ENCODE measurements at regions not wholly inside any gene's neighbourhood (a gene's known extent, or its start where the extent isn't known, plus 50 kb on each side); places are given as distances from the start of the nearest gene placed in this dataset.
"Not testable (repeated sequence)": the region's sequence is repeated elsewhere in the genome, so short reads cannot be mapped to it uniquely, and the experiment has no call there.

DNA sequence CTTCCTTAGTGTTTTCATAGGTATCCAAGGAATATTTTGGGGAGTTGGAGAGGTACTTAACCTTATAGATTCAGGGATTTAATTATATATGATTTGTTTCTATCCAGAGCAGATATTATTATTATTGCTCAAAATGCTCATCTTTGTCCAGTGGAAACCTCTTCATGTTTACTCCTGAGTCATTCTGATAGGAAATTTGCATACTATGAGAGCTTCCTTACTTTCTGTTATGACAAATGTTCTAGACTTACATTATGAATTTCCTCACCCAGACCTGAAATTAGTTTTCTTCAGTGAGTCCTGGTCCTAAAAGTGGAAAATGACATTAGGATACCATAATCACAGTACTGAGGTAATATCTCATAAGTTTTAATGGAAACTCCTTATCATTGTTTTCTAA lies 57.5 kb upstream of the PLPPR5 start:
- no peak for DNase-seq (ENCODE audit: low spot score)

DNA sequence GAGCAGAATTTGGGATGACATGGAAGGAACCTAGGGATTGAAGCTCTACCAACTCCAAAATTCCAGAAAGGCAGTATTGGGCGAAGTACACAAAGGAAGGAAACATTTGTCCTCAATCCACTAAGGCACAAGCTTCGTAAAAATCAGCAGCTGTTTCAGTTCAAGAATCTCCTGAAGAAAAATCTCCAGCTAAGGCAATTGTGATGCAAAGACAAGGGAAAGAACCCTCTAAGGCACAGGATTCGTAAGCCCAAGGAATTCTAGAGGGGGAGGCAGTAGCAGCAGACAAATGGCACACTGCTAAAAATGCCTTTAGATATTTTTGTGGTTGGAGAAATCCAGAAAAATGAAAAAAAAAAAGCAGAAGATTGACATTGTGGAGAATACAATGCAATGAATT lies 64.5 kb upstream of the PLPPR5 start:
- DNase-seq (ENCODE audit: low spot score) = no peak

DNA sequence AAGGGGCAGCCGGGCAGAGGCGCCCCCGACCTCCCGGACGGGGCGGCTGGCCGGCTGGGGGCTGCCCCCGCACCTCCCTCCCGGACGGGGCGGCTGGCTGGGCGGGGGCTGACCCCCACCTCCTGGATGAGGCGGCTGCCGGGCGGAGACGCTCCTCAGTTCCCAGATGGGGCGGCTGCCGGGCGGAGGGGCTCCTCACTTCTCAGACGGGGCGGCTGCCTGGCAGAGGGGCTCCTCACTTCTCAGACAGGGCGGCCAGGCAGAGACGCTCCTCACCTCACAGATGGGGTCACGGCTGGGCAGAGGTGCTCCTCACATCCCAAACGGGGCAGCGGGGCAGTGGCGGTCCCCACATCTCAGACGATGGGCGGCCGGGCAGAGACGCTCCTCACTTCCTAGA lies 73.9 kb upstream of the PLPPR5 start:
- not testable (repeated sequence) for DNase-seq (ENCODE audit: low spot score)

DNA sequence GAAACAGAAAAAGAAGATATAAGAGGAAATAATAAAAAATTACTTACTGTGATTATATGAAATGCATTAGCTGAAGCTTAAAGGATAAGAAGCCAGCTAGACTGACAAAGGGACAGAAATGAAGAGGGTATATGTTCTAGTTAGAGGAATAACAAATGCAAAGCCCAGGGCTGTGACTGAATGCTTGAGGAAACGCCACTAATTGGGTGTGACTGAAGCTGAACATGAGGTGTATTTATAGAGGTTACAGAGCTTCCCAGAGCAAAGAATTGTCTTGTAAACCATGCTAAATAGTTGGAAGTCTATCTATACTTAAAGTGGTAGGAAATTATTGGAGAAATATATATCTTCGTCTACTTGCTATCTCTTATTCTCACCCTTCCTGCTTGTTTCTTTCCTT lies 77.7 kb upstream of the PLPPR5 start:
- DNase-seq (ENCODE audit: low spot score) = no peak

DNA sequence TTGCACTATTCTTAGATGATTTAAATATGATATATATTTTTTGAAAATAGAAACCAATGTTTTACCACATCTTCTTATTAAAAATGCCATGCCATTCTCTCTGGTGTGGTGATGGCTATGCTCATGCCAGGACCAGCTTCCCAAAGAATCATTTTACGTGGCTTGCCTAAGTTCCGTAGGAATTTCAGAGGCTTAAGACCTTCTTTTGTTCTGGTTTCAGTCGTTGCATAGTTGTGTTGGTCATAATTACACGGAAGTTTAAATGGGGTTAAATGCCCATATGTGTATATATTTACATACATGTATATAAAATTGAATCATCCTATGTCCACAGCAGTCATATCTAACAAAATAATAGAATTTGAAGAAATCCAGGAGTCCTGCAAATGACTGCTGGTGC lies 78.7 kb upstream of the PLPPR5 start:
- DNase-seq (ENCODE audit: low spot score) = no peak

DNA sequence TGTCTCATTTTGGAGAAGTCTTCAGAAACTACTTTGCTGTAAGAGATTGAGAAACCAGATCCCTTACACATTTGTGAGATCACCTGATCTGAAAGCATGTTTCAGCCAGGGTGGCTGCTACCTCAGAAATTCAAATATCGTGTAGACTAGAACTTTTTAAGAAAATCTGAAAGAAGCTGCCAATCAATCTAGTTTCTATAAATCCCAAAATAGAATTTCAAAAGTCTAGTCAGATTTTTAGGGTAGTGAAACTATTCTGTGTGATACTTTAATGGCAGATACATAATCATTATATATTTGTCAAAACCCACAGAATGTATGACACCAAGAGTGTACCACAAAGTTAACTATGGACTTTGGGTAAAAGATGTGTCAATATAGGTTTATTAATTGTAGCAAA lies 79.9 kb upstream of the PLPPR5 start:
- no peak for DNase-seq (ENCODE audit: low spot score)

DNA sequence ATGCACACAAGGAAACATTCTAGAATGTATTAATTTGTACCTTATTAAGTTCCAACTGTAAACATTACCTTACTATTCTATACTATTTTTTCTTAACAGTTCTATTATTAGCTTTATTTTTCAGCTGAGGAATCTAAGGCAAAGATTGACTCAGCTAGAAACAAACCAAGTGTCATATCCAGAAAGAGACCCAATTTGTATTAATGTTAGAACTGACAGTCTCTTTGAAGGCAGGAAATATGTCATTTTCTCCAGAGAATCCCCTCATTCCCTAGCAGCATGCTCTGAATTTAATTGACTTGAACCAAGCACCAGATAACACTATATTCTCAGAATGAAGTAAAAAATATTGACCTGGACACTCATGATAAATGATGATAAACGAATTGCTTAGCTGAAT lies 81.4 kb upstream of the PLPPR5 start:
- no peak for DNase-seq (ENCODE audit: low spot score)

DNA sequence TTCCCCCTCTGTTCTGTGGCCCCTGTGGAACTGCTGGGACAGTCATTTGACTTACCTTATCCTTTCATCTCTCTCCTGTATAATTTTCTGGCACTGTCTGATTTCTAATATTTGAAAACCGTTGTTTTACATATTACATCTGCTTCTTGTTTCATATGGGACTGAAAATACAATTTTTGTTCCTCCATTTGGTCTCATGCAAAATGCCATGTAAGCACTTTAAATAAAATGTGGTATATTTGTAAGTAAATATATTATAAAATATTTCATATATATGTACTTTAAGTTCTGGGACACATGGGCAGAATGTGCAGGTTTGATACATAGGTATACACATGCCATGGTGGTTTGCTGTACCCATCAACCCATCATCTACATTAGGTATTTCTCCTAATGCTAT lies 93.9 kb upstream of the PLPPR5 start:
- no peak for DNase-seq (ENCODE audit: low spot score)

DNA sequence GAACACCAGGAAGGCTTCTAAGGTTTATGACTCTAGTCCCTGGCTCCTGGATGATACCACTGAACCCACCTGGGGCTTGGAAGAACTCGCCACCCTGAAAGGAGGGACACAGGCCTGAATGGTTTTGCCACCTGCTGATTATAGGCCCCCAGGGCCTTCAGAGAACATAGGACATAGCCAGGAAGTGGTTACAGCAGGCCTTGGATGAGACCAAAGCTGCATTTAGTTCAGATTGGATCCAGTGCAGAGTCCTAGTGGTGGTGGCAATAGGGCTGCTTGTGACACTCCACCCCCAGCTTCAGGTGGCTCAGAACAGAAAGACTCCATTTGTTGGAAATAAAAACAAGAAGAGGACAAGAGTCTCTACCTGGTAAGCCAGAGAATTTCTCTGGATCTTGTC lies 101.6 kb upstream of the PLPPR5 start:
- no peak for DNase-seq (ENCODE audit: low spot score)

DNA sequence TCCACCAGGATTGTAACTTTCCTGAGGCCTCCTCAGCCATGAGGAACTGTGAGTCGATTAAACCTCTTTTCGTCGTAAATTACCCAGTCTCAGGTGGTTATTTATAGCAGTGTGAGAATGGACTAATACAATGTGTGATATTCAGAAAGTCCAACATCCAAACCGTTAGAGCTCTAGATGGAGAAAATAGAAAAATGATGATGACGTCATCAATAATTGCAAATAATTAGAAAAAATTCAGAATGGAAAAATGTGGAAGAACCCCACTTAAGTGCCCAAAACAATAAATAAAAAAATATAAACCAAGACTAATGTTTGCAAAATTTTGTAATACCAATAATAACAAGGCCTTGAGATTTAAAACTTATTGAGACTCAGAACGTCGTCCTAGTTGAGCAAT lies 103.0 kb upstream of the PLPPR5 start:
- no peak for DNase-seq (ENCODE audit: low spot score)

DNA sequence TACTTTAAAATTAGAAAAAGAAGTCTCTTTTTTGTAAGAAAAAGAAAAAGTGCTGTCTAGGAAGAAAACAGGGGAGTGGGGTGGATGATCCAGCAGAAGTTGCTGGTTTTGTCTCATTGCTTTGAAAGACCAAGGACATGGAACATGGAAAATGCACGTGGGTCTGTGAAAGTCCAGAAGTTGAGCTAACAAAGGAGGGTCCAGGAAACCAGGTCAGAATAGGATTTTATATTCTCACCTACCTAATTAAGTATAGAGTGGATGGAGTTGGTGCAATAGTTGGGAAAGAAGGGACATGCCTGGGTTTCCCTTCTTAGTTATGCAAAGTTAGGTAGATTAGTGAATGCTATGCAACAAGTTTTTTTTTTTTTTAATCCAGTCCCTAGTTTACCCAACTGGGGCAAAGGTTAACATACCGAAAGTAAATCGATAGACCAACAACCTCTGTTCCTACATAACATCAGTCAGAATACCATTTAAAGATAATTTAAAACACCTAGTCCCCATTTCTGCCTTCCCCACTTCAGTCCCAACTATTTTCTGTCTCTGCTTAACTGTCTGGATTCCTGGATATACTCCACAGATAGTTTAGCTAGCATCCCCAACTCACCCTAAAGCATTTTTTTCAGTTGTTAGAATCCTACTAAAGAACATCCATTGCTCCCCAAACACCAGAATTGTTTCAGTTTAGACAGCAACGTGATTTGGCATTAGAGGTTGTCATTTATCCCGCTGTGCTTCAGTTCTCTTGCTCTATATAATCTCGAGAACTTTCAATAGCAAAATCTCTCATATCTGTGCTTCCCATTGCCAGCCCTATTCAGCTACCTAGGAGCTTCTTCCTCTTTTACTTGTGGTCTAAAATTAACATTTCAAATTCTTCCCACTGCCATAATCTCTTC lies 105.7 kb upstream of the PLPPR5 start:
- no peak for DNase-seq (ENCODE audit: low spot score)

DNA sequence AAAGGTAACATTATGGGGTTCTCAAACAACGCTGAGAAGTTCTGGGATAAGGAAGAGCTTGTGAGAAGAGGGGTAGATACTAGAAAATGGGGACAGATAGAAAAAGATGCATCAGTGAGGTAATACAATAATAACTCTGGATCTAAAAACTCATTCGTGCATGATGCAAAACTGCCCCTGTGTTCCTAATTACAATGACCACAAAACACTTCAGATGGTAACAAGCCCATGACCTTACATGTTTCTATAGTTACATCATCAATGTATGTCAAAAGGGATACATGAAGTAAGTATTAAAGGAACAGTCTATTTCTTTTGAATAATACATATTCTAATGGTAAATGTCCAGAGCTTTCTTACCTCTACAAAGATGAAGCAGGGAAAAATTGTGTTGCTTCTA lies 110.6 kb upstream of the PLPPR5 start:
- DNase-seq (ENCODE audit: low spot score) = no peak

DNA sequence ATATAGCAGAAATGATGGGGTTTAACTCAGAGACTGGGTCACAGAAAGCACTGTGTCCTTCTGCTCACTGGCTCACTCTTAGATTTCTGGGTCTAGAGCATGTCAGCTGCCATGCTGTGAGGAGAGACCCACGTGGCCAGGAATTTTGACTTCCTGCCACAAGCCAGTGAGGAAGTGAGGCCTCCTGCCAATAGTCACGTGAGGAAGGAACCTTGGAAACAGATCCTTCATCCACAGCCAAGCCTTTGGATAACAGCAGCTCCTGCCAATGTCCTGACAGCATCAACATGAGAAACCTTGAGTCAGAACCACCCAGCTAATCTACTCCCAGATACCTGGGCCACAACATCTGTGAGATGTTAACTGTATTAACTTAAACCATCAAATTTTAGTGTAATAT lies 114.5 kb upstream of the PLPPR5 start:
- DNase-seq (ENCODE audit: low spot score) = peak; percentile 7

DNA sequence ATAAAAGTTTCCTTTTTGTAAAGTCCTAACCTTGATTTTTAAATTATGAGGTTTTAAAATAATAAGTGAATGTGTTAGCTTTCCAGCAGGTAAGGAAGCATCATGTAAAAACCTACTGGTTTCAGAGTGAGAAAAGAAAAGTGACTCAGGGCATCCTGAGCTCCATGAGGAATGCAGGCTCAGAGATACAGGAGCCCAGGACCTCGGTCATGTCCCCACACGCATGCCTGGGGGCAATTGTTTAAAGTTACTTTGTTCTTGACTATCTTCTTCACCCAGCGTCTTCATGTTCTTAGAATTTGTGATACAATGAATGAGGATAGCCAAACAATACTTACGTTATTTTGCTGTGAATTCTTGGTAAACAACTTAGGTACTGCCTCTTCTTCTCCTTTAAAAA lies 117.4 kb upstream of the PLPPR5 start:
- DNase-seq (ENCODE audit: low spot score) = no peak

DNA sequence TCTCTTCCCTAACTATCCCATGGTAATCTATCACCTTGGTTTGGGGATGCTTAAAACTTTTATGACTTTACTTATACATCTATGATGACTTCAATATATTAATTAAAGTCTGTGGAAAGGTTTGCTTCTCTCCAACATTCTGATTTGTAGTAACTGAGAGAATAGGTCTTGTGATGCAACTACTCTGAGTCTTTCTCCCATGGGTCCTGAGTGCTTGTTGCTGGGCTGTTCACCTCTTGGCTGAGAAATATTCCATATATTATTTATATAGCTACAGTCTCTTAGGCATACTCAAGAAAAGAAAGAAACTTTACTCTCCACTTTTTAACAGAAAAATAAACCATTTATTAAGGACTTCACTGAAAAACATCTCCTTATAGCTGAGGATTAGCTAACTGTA lies 119.3 kb upstream of the PLPPR5 start:
- DNase-seq (ENCODE audit: low spot score) = no peak

DNA sequence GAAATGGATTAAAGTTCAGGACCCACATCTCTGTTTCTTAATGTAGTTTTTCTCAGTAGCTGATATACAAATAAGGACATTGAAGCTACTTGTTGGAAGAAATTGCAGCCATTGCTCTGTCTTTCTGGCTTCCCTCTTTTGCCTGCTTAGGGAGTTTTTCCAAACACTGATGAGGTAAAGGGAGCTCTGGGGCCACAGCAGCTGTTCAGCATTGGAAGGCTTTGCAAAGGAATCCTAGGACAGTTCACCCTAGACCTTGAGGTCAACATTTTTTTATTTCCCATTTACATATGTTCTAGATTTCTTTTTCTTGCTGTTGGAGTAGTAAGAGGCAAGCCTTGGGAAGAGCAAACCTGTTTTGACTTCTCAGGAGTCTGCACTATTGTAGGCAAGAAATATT lies 126.9 kb upstream of the PLPPR5 start:
- DNase-seq (ENCODE audit: low spot score) = no peak

DNA sequence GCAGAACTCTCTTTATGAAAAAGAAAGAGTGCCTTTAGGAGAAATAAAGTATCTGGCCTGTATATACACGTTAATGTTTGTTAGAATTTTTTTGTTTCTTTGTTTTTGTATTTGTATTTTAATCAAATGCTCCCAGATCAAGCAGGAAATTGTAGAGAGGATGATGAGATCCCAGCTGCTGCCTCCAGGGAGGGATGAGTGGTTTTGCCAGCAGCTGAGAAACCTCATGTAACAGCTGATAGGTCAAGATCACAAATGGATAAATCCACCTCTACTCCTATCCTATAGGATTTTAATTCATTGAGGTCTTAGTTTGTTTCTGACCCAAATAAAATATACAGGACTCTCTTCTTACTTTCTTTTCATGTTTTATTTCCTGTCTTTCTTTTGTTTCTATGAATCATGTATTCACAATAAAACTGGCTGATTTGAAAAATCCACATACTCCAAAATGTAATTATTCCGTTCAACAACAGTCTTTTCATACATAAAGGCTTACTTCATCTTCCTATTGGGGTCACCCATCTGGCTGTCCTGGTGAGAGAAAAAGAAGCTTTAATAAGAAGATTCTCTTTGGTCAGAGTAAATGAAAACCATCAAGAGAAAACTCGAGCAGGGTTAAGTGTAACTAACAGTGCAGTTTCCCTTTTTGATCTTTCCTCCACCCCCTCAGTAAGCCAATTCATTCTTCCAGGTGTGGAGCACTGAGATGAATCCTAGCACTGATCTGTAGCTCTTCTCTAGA lies 129.3 kb upstream of the PLPPR5 start:
- peak; percentile 11 for DNase-seq (ENCODE audit: low spot score)

DNA sequence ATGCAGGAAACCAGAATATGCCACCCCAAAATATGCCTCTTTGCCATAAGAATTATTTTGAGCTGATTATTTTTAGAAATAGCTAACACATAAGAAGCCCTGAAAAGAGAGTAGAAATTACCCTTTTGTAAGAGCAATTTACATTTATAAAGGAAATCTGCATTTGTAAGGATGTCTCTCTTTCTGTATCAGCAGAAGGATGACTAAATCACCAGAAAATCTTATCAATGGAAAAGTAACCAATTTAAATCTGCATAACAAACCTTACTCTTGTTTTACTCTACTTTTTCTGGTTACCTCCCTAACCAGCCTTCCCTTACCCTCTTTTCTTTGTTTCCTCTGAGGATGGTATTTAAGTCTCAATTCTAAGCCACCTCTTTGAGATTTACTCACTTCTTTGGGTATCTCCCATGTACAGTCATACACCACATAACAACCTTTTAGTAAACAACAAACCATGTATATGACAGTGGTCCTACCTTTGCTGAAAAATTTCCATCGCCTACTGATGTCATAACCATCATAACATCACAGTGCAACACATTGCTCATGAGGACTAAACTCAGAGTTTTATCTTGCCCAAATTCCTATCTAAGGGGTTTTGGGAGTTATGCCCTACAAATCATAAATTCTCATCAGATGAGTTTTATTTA lies 126.6 kb upstream of the PLPPR4 start:
- no peak for DNase-seq (ENCODE audit: low spot score)

DNA sequence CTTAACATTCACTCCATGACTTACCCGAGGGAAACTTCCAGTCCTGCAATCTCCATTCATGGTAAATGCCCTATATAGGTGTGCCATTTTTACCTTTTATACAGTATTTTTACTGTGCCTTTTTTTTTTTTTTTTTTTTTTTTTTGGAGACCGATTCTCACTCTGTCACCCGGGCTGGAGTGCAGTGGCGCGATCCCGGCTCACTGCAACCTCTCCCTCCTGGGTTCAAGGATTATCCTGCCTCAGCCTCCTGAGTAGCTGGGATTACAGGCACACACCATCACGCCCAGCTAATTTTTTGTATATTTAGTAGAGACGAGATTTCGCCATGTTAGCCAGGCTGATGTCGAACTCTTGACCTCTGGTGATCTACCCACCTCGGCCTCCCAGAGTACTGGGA lies 124.4 kb upstream of the PLPPR4 start:
- no peak for DNase-seq (ENCODE audit: low spot score)

DNA sequence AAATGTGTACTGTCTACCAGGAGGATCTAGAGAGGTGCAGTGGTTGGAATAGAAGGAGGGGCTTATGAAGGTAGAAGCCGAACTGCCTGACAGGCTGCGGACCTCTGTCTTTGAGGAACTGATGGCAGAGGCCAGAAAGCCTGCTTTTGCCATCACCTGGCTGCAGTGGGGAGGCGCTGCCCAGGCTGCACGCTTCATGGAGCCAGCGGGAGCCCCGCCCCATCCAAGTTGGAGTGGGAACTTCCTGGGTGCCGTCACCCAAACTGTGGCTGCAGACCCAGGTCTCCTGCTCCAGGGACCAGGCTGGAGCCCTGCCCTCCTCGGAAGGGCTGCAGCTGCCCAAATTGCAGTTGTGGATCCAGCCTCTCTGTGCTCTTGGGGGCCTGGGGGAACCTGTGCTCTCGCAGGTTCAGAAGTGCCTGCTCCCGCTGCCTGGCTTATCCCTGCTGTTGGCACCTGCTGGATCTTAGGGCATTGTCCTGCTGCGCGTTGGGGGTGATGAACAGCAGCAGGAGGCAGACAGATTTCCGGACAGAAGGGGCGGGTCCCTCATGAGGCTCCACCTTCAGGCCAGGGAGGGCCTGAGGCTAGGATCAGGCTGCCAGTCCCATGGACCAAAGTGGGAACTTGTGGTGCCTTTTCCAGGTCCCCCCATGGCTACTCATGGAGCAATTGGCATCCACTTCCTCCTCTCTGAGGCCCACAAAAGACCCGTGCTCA lies 118.0 kb upstream of the PLPPR4 start:
- DNase-seq (ENCODE audit: low spot score) = no peak

DNA sequence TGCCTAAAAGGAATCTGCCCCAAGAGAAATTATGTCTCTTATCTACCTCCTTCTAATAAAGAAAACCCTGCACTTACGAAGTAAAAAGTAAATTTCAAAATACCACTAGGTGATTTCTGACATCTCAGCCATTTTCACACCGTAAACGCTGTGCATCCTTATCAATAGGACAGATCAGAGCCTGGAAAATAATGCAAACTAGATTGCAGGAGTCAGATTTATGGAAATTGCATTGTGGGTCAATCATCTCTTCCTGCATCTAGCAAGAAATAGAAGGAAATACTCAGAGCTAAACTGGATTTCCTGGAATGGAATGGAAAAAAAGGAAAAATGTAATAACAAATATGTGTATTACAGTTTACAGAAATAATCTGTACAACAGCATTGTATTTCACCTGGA lies 114.3 kb upstream of the PLPPR4 start:
- no peak for DNase-seq (ENCODE audit: low spot score)

DNA sequence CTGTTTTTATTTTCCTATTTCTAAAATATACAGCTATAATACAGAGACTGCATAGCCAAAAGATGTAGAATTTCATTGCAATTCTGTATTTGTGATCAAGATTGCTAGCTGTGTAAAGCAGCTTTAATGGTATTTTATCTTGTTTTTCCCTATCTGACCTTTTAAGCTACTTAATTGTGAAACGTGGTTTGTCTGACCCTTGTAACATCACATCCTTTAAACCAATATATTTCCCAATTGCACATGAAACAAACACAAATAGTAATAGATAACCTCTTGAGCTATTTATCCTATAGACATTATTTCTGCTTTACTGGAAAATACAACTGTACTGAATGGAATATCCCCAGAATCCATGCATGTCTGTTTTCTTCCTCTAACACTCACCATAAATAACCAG lies 112.2 kb upstream of the PLPPR4 start:
- no peak for DNase-seq (ENCODE audit: low spot score)

Measured in globus pallidus (tissue), 1 donor.